HEK293 (cell line): ENCODE measurements at regions not wholly inside any gene's neighbourhood (a gene's known extent, or its start where the extent isn't known, plus 50 kb on each side); places are given as distances from the start of the nearest gene placed in this dataset.

Experiments
- CTCF ChIA-PET: fragments of 350-600 bp; formaldehyde crosslinking; extraction: SDS; loops from one replicate; lab custom pipeline; 2021; ENCODE audit warnings: antibody characterized with exemption; lab: Yijun Ruan, JAX
- POLR2A ChIA-PET: fragments of 300-600 bp; formaldehyde crosslinking; extraction: SDS; loops from one replicate; lab custom pipeline; 2020; ENCODE audit warnings: antibody characterized with exemption, inconsistent platforms; lab: Yijun Ruan, JAX
- H3K27ac ChIP-seq: fragments of 200-500 bp; sonication (Bioruptor generic); 2 replicates; pipeline ENCODE4 v1.5.1; 2014; ENCODE audit warnings: low read depth, low read length, control low read depth, inconsistent platforms; ENCODE audit errors: extremely low read depth
- H3K36me3 ChIP-seq, 2 experiments: fragments of 200-500 bp in 1 of 2; sonication (Bioruptor generic) in 1 of 2; 1 replicate in 1 of 2; 2 replicates in 1 of 2; pipeline ENCODE4 v1.5.1; 2014 to 2017; ENCODE audit warnings: inconsistent platforms in 2 of 2, low read length in 2 of 2; ENCODE audit not compliant: control insufficient read depth in 2 of 2, insufficient read depth in 1 of 2
- H3K4me1 ChIP-seq: fragments of 200-500 bp; sonication (Bioruptor generic); 2 replicates; pipeline ENCODE4 v1.5.1; 2014; ENCODE audit warnings: mild to moderate bottlenecking, low read length, inconsistent platforms; ENCODE audit not compliant: control insufficient read depth, insufficient read depth
- H3K4me3 ChIP-seq: 2 replicates; pipeline ENCODE4 v1.5.1; 2011; ENCODE audit warnings: low read depth, mild to moderate bottlenecking, control low read depth, low read length, moderate library complexity
- H3K9me3 ChIP-seq: fragments of 200-500 bp; sonication (Bioruptor generic); 2 replicates; pipeline ENCODE4 v1.5.1; 2014; ENCODE audit warnings: low read depth, low read length, inconsistent platforms; ENCODE audit not compliant: control insufficient read depth, insufficient read depth
- BCL11A ChIP-seq: fragments of 450-650 bp; formaldehyde crosslinking; IDR thresholded peaks from 2 replicates; pipeline ENCODE4 v1.5.1; 2016; ENCODE audit warnings: low read depth, missing biosample characterization, missing genetic modification characterization
- HIC1 ChIP-seq: fragments of 450-650 bp; formaldehyde crosslinking; IDR thresholded peaks from 2 replicates; pipeline ENCODE4 v1.5.1; 2016; ENCODE audit warnings: missing biosample characterization, missing genetic modification characterization
- HOXD13 ChIP-seq: sonication (generic); formaldehyde crosslinking; IDR thresholded peaks from 2 replicates; pipeline ENCODE4 v1.8.0; 2022; ENCODE audit warnings: missing genetic modification reagents, borderline replicate concordance
- IKZF3 ChIP-seq: fragments of 450-650 bp; IDR thresholded peaks from 2 replicates; pipeline ENCODE4 v1.5.0; 2018; ENCODE audit warnings: missing biosample characterization, mild to moderate bottlenecking, missing genetic modification characterization, moderate library complexity
- KLF1 ChIP-seq: fragments of 450-650 bp; formaldehyde crosslinking; IDR thresholded peaks from 2 replicates; pipeline ENCODE4 v1.5.1; 2016; ENCODE audit warnings: missing biosample characterization, missing genetic modification characterization
- KLF10 ChIP-seq: fragments of 450-650 bp; IDR thresholded peaks from 2 replicates; pipeline ENCODE4 v1.5.1; 2018; ENCODE audit warnings: missing biosample characterization, mild to moderate bottlenecking, missing genetic modification characterization
- MYNN ChIP-seq: fragments of 450-650 bp; formaldehyde crosslinking; IDR thresholded peaks from 2 replicates; pipeline ENCODE4 v1.5.1; 2016; ENCODE audit warnings: missing biosample characterization, missing genetic modification characterization, borderline replicate concordance
- PBX3 ChIP-seq: sonication (generic); formaldehyde crosslinking; IDR thresholded peaks from 2 replicates; pipeline ENCODE4 v1.8.1; 2022; ENCODE audit warnings: mild to moderate bottlenecking, moderate library complexity, missing genetic modification reagents
- PRDM1 ChIP-seq: fragments of 450-650 bp; formaldehyde crosslinking; IDR thresholded peaks from 2 replicates; pipeline ENCODE4; 2016; ENCODE audit warnings: missing biosample characterization, missing genetic modification characterization
- PRDM6 ChIP-seq: fragments of 450-650 bp; formaldehyde crosslinking; IDR thresholded peaks from 2 replicates; pipeline ENCODE4 v1.5.1; 2017; ENCODE audit warnings: missing biosample characterization, missing genetic modification characterization
- YY2 ChIP-seq: fragments of 450-650 bp; formaldehyde crosslinking; IDR thresholded peaks from 2 replicates; pipeline ENCODE4 v1.5.1; 2016; ENCODE audit warnings: missing biosample characterization, missing genetic modification characterization
- ZBTB10 ChIP-seq: fragments of 450-650 bp; formaldehyde crosslinking; IDR thresholded peaks from 2 replicates; pipeline ENCODE4 v1.5.1; 2016; ENCODE audit warnings: missing biosample characterization, missing genetic modification characterization
- ZBTB21 ChIP-seq: fragments of 450-650 bp; formaldehyde crosslinking; IDR thresholded peaks from 2 replicates; pipeline ENCODE4 v1.5.1; 2017; ENCODE audit warnings: missing biosample characterization, missing genetic modification characterization
- ZNF114 ChIP-seq: fragments of 450-650 bp; formaldehyde crosslinking; IDR thresholded peaks from 2 replicates; pipeline ENCODE4 v1.5.0; 2017; ENCODE audit warnings: missing biosample characterization, missing genetic modification characterization
- ZNF174 ChIP-seq: fragments of 450-650 bp; formaldehyde crosslinking; IDR thresholded peaks from 2 replicates; pipeline ENCODE4 v1.5.0; 2017; ENCODE audit warnings: missing biosample characterization, mild to moderate bottlenecking, missing genetic modification characterization
- ZNF248 ChIP-seq: fragments of 450-650 bp; formaldehyde crosslinking; IDR thresholded peaks from 2 replicates; pipeline ENCODE4 v1.5.1; 2017; ENCODE audit warnings: missing biosample characterization, missing genetic modification characterization
- ZNF37A ChIP-seq: fragments of 450-650 bp; IDR thresholded peaks from 2 replicates; pipeline ENCODE4 v1.5.1; 2018; ENCODE audit warnings: missing biosample characterization, missing genetic modification characterization
- ZNF514 ChIP-seq: fragments of 450-650 bp; formaldehyde crosslinking; IDR thresholded peaks from 2 replicates; pipeline ENCODE4 v1.5.1; 2016; ENCODE audit warnings: missing biosample characterization, missing genetic modification characterization
- ZNF555 ChIP-seq: fragments of 450-650 bp; formaldehyde crosslinking; conservative IDR thresholded peaks from 2 replicates; pipeline ENCODE4 v1.5.1; 2017; ENCODE audit warnings: missing biosample characterization, mild to moderate bottlenecking, missing genetic modification characterization, inconsistent platforms
- ZNF626 ChIP-seq: fragments of 450-650 bp; sonication (Bioruptor Pico); formaldehyde crosslinking; IDR thresholded peaks from 2 replicates; pipeline ENCODE4 v1.5.1; 2018; ENCODE audit warnings: missing biosample characterization, missing genetic modification characterization, inconsistent platforms
- ZNF785 ChIP-seq: fragments of 450-650 bp; formaldehyde crosslinking; IDR thresholded peaks from 2 replicates; pipeline ENCODE4 v1.5.1; 2016; ENCODE audit warnings: missing biosample characterization, missing genetic modification characterization
- ZXDB ChIP-seq: fragments of 450-650 bp; formaldehyde crosslinking; IDR thresholded peaks from 2 replicates; pipeline ENCODE4 v1.5.1; 2016; ENCODE audit warnings: missing biosample characterization, missing genetic modification characterization

- TF ChIP-seq ZBTB10 (tag by site-specific recombination) = no peak
- 0 out of 2 replicates have a peak, but pooled peaks have one; percentile 66 for TF ChIP-seq ZNF174 (tag by site-specific recombination)
- peak; percentile 58; the same call in 1 of the 2 replicates for TF ChIP-seq KLF10
- no peak for TF ChIP-seq PBX3
- 0 out of 2 replicates have a peak, but pooled peaks have one; percentile 33 for TF ChIP-seq ZNF114 (tag by site-specific recombination)
- peak; percentile 52; the same call in 1 of the 2 replicates for TF ChIP-seq PRDM6 (tag by site-specific recombination)
- no peak for TF ChIP-seq BCL11A (tag by site-specific recombination)
- no peak for TF ChIP-seq HOXD13
- TF ChIP-seq IKZF3 = no peak
- TF ChIP-seq ZNF785 = no peak
- TF ChIP-seq ZNF248 = 0 out of 2 replicates have a peak, but pooled peaks have one; percentile 31
- TF ChIP-seq ZNF514 (tag by site-specific recombination) = no peak
- no peak for TF ChIP-seq ZNF555 (tag by site-specific recombination)
These were observed 932.8 kb downstream of the TTLL7 start (continued) for GRCh38 chr1:83065952-83066727.

- POLR2A ChIA-PET = no interaction called here
- no peaks in the 10 kb centered on the region for H3K9me3 ChIP-seq
- TF ChIP-seq ZNF37A (tag by site-specific recombination) = no peak
- no peak for TF ChIP-seq ZBTB21 (tag by site-specific recombination)
- TF ChIP-seq ZXDB (tag by site-specific recombination) = no peak
- TF ChIP-seq HIC1 (tag by site-specific recombination) = no peak
- no peak for TF ChIP-seq PRDM1 (tag by site-specific recombination)
- no peak for TF ChIP-seq KLF1 (tag by site-specific recombination)
- TF ChIP-seq MYNN = no peak
- no peak for TF ChIP-seq YY2 (tag by site-specific recombination)
- no peak for TF ChIP-seq ZNF626 (tag by site-specific recombination)
- TF ChIP-seq, all 188 proteins: peak for 0
- Histone ChIP-seq H3K36me3 (no peaks in the 10 kb centered on the region), H3K4me3 (no peak overlapping the region), H3K4me1 (peaks cover 4% of the 10 kb centered on the region; the same call in 1 of the 2 replicates), H3K27ac (no peak overlapping the region)
- CTCF ChIA-PET = no interaction called here
These were observed 934.2 kb downstream of the TTLL7 start for GRCh38 chr1:83064589-83065242.
